ENCODE measurements at regions not wholly inside any gene's neighbourhood (a gene's known extent, or its start where the extent isn't known, plus 50 kb on each side); places are given as distances from the start of the nearest gene placed in this dataset.

DNA sequence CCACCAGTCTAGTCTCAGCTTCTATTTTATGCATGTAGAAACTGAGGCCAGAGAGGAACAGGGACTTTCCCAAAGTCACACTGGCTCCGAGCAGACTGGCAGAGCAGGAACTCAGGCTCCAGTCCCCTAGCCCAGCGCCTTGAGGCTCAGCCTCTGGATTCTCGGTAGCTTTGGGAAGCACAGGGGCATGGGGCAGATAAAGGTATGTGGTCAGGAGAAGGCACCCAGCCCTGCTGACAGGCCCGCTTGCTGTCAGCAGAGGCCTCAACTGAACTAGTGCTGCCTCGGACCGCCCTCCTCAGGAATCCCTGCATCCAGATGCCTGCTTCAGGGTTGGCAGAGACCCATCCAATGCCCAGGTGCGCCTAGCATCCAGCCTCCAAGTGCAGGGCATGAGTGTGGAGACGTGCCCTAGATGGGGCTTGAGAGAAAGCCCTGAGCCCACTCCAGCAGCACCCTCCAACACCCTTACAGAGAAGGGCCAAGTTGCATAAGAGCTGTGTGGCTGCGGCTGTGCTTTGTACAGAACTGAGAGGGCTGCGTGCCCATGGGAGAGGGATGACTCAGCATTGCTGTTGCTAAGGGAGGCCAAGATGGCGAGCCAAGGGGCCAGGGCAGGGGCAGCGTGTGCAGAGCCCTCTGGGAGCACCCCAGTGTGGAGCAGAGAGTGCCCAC lies 168.6 kb downstream of the MACROH2A1 start:
- TF ChIP-seq POLR2AphosphoS5 (IDR thresholded peaks at IDR 0.05): no peak
- no peak for TF ChIP-seq POLR2A (IDR thresholded peaks at IDR 0.05)
- TF ChIP-seq, protein P1, sequence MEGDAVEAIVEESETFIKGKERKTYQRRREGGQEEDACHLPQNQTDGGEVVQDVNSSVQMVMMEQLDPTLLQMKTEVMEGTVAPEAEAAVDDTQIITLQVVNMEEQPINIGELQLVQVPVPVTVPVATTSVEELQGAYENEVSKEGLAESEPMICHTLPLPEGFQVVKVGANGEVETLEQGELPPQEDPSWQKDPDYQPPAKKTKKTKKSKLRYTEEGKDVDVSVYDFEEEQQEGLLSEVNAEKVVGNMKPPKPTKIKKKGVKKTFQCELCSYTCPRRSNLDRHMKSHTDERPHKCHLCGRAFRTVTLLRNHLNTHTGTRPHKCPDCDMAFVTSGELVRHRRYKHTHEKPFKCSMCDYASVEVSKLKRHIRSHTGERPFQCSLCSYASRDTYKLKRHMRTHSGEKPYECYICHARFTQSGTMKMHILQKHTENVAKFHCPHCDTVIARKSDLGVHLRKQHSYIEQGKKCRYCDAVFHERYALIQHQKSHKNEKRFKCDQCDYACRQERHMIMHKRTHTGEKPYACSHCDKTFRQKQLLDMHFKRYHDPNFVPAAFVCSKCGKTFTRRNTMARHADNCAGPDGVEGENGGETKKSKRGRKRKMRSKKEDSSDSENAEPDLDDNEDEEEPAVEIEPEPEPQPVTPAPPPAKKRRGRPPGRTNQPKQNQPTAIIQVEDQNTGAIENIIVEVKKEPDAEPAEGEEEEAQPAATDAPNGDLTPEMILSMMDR (IDR thresholded peaks at IDR 0.05): no peak

Measured in breast epithelium (tissue), 3 donors.